HG03521 (cell line): ENCODE measurements at regions not wholly inside any gene's neighbourhood (a gene's known extent, or its start where the extent isn't known, plus 50 kb on each side); places are given as distances from the start of the nearest gene placed in this dataset.
"Not testable (repeated sequence)": the region's sequence is repeated elsewhere in the genome, so short reads cannot be mapped to it uniquely, and the experiment has no call there.

Experiments used
- ATAC-seq: cut with Tn5 transposase; IDR thresholded peaks from one replicate; pipeline ENCODE4 v1.9.1; 2021; ENCODE audit warnings: mild to moderate bottlenecking, moderate library complexity; ENCODE audit not compliant: unreplicated experiment

DNA sequence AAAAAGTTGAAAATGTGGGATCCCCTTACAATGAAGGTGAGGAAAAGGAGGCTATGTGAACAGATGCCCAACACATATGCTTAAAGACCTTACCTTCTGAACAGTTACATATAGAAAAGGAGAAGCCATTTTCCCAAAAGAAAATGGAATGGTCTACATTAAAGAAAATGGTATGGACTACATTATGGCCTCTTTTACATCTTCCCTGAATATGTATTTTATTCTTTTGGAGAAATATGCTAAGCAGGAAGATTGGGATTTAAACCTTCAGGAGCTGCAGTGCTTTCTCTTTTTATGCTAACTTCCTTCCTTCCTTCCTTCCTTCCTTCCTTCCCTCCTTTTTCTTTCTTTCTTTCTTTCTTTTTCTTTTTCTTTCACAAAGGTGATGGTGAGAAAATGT, 155.4 kb downstream of the SEC23IP start:
- no peak for ATAC-seq

DNA sequence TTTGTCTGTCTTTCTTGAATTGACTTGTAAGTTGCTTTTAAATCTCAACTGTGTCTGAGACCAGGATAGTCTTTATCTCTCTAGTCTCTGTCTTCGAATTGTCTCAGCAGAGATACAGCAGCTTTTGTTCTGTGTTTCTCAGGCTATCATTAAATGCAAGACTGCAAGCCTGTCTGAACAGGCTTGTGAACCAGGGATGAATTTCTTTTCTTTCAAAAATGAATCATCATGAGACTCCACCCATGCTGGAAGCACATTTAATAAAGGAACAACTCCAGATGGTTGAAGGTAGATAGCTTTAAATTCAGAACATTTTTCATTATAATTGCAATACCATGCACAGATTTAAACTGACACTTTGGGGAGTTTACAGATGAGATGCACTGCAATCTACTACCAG, 155.9 kb downstream of the SEC23IP start:
- no peak for ATAC-seq

DNA sequence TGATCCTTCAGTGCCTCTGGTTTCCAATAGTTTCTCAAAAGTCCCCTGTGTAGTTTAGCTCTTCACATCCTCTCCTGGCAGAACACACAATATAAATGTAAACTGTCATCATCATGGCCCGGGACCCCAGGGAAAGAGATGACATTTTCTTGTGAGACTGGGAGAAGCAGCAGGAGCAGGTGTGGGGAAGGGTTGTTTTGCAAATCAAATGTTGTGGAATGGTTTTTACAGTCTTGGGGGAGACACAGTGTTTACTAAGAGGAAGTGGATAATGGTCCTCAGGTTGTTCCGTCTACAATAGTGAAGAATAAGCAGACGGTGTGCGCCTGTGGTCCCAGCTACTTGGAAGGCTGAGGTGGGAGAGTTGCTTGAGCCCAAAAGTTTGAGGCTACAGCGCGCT, 159.1 kb downstream of the SEC23IP start:
- ATAC-seq, result no peak

DNA sequence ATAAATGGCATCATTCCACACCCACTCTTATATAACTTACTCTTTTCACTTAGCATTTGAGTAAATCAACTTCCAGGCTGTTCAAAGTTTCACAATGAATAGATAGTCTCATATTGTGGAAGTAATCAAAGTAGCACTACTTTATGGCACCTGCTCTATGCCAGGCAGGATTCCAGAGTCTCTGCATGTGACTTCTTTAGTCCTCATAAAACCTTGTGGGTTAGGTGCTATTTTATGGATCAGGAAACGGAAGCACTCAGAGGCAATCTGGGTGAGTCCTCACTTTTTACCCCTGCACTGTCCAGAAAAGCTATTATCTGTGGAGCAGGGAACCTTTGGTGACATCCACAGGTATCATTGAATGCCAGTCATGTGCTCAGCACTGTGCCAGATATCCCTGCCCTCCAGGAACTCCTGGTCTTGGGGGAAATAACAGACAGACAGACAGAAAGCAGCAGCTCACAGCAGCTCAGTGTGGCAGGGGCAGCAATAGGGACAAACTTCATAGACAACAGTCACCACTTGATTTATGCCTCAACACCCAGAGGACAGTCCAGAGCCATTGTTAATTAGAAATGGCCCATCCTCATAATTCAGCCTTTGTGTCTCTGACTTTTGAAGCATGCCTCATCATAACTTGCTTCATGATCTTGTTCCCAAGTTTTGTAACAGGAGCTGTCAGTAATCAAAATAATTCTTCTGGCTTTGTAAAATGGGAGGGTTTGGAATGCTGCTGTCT, 160.6 kb downstream of the SEC23IP start:
- no peak for ATAC-seq

DNA sequence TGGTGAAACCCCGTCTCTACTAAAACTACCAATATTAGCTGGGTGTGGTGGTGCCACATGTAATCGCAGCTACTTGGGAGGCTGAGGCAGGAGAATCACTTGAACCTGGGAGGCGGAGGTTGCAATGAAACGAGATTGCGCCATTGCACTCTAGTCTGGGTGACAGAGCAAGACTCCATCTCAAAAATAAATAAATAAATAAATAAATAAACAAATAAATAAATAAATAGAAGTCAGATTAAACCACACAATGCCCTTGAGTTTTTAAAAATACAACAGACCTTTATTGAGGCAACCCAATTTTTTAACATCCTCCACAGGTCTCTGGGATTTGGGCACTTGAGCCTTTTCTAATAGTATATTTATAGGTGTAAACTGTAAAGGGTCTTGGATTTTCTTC, 167.3 kb downstream of the SEC23IP start:
- not testable (repeated sequence) for ATAC-seq

DNA sequence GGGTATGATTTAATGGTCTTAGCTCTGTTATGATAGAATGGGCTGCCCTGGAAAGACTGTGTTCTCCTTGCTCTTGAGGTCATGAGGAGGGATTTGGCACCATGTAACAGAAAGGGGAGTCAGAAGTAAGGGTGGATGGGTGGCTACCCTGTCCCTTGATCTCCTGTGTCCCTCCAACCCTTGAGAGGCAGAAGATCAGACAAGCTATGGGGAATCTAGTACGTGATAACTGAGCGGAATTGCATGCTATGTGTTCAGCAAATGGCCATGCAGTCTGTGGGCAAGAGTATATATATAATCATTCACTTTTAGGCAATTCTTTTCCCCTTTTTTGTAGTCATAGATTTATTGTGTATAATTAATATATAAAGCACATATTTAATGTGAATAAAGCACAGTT, 174.9 kb downstream of the SEC23IP start:
- no peak for ATAC-seq

DNA sequence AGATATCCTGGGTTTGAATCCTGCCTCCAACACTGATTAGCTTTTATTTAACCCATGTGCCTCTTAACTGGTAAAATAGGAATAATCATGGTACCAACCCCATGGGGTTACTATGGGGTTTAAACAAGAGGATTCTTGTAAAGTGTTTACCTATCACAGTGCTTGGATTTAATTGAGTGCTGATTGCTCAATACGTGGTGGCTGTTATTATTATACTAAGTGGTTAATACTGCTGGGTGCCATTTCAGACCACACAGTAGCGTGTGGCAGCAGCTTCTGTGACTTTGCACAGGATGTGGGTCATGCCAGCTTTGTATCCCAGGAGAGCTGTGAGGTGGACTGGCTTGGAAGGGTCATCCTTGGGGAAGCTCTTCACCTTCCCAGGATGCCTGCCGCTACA, 177.2 kb downstream of the SEC23IP start:
- ATAC-seq, result no peak

DNA sequence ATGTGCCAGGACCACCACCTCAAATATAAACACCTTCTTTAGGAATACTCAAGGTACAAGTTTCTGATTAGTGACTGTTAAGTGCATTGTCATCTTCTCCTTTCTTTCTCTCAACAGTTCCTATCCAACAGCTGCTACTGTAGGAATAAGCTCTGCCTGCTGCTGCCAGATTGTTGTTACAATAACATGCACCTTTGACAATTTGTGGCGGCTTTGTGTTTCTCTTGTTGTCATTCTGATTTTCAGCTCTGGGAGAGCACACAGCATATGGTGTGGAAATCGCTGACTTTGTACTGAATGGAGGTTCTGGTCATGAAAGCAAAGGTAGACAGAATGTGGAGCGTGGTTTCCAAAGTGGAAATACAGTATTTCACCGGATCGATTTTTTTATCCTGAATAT, 182.8 kb downstream of the SEC23IP start:
- no peak for ATAC-seq

DNA sequence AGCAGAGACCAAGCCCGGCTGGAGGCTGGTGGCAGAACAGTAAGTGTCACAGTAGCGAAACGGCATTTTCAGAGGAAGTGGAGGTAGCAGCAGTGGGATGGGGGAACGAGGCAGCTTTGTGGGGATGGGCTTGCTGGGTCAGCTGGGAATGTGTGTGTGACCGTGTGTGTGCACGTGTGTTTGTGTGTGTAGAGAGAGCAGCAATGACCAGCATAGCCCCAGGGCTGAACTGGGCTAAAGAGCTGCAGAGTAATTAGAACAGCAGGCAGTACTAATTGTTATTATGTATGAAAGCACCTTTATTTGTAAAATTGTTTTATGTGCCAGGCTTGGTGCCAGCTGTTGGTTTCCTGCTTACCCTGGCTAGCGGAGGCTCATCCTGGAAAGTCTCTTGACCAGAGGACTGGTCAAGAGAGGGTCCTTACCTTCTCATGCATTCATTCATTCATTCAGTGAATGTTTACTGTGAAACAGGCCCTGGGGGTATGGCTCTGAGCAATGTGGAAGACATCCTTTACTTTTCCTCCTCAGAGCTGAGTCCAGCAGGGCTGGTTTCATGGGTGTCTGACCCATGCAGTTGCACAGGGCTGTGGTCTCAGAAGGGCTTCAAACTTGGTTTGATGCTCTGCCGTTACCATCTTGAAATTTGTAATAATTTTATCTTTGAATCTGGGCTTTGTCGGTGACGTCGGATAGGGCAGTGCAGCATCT, 184.6 kb downstream of the SEC23IP start:
- ATAC-seq, result no peak

DNA sequence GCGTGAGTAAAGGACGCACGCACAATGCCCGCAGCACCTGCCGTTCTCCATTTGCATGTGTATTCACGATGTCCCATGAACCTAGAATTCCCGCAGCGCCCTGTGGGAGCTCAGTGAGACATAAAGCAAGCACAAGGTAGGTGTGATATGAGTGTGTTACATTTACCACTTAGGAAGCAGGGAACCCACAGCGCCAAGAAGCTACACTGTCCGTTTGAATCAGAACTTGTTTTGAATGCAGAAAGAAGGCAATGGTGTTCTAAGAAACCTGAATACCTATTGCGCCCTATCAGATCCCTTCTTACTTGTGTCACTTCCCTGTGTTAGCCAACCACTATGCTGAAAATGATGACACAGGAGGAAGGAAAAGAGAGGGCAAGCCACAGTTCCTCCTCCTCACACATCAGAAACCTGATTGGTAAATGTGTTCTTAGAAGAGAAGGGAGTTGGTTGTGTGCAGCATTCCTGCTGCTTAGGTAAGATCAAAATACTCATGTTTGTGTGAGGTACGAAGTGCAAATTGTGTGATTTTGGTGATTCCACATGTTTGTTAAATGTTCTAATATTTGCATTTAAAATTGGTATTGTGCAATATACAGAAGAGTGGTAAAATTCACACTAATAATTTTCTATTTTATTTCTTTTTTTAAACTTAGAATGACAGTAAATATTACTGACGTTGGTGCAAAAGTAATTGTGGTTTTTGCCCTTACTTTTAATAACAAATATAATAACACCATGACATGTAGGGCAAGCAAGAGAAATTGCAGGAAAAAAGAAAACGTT, 185.4 kb downstream of the SEC23IP start:
- ATAC-seq, result no peak

DNA sequence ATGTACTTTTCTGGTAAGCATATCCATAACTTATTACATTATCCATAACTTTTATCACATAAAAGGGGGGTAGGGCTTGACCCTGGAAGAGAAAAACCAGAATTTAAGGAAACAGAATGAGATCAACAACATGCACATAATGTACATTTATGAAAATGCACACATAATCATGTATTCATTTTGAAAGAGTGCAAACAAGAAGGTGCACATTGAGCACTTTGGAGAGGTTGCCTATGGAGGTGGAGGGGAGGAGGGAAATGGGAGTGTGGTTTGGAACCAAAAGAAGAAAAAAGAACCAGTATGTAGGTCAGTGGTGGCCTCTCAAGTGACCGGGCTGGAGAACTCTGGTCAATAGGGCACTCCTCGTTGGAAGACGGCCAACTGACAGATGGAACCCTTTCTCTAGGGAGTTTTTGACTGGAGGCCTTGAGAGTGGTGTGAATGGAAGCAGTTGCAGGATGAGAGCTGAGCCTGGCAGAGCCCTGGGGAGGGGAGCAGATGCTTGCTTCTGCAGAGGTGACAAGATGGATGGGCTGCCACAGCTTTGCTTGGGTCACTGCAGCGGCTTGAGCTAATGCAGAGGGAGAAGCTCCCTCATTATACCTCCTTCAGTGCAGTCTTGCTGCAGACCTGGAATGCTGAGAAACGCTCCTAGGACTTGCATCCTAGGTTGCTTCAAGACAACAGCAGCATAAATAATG, 192.7 kb downstream of the SEC23IP start:
- ATAC-seq, result no peak

DNA sequence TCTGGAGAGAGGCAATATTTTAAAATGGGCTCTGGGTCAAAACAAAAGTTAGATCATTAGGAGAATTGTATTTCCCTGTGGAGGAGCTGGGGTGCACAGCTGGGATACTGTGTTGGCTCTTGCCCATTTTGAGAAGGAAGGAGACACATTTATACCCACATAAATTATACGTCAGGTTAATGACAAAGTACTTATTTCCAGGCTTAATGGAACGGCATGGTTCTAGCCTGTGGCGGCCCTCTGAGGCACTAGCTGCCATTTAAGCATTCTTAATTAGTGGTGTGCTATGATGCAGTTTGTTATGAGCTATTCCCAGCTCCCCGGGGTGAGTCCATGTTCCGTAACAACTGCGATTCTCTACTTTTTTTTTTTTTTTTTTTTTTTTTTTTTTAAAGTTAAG, 193.5 kb downstream of the SEC23IP start:
- ATAC-seq, result no peak

DNA sequence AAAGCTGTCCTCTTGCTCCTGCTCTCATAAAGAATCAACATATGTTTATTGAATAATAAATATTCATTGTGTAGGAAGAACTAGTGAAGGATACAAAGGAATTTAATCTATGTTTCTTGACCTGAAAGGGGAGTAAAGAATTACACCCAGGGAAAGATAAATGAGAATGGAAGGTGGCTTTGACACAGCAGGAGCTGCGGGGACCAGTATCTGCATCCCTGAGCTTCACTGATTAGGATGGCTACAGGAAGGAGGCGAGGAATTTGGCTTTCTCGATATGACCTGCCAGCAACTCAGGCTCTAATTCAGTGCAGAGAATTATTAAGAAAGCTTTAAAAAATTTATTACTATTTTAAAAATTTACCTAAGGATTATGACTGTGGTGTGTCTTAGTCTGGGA, 194.6 kb downstream of the SEC23IP start:
- no peak for ATAC-seq

DNA sequence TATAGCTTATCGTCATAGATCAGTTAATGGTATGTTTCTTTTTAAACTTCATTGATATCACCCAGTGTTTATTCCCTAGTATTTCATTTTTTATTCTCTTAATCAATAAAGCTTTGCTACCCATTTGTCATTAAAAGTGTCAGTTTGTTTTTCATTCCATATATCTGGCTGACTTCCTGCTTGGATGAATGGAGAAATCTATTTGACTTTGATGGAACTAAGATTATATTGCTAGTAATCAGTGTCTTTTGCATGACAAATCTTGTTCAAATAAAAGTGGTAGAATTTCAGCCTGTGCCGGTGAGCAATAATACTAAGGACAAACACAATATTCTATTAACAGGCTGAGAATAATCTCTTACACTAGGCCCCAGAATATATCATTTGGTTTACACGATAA, 203.3 kb downstream of the SEC23IP start:
- ATAC-seq, result no peak

DNA sequence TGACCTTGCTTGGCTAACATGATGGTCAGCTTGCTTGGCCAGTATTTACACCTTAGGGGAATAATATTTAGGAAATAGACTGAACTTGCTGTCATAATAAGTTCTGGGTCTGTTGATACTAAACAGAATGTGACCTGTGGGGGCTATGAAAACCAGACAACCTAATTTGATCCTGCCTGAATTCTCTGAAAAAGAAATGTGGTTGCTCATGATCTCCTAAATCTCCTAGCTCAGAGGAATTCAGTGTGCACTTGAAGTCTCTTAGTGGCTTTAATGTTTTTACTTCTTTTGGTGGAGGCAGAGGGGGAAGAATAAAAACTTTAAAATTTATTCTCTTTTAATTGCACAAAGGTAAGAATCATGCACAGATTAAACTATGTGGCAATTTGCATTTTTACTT, 205.2 kb downstream of the SEC23IP start:
- ATAC-seq, result no peak

DNA sequence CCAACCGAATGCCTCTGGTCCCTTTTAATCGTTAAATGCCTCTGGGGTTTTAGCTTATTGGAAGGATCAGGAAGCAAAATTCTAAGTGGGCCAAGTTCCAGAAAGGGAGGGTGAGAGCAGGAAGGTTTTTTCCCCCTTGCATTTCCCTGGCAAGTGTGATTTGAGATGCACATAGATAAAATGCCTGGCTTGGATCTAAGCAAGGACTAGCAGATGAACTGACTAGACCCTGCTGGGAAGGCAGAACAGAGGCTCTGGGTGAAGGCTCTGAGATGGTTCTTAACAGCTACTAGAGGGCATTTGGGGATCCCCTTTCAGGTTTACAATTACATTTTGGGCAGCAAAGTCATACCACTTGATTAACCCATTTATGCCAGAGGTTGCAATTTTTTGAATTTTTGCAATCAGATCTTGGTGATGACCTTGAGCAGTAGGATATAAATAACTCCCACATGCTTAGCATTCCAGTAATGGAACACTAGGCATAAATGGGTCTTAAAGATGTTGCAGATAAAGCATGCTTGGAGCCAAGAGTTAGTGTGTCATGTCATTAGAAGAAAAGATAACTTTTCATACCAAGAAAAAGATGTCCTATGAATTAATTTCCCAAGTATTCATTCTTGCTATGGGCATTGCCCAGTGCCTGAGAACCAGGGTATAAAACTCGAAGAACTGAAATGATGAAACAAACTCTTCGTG, 205.9 kb downstream of the SEC23IP start:
- ATAC-seq, result no peak

DNA sequence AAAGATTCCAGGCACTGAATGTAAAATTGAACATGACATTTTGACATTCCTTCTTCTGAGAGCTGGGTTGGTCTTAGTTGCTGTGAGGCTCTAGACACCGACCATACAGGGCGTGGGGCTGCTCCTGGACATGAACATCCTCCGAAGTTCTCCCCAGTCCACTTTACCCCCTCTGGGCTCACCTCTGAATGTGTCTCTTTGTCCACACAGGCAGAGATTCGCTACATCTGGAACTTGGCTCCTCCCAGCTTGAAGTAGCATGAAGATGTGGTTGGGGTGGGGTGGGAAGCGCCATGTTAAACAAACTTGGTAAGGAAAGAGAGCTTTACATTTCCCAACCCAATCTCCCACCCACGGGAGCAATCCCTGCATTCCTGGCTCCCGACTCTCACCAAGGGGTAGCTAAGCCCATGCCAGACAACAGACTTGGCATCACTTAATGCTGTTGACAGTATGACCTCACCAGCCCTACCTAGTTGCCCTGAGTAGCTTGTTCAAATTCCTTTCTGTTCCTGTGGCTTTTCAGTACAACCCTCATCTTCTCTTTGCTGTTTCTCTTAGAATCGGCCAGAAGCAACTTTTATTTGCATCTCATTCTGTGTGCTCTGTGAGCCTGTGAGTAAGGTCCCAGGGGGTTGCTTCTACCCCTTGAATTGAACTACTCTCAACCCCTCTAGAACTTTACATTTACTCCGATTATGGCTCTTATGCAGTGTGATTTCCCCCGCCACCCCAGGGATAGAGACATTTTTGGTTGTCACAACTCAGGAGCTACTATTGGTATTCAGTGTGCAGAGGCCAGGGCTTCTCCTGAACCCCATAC, 211.4 kb downstream of the SEC23IP start:
- ATAC-seq, result no peak

DNA sequence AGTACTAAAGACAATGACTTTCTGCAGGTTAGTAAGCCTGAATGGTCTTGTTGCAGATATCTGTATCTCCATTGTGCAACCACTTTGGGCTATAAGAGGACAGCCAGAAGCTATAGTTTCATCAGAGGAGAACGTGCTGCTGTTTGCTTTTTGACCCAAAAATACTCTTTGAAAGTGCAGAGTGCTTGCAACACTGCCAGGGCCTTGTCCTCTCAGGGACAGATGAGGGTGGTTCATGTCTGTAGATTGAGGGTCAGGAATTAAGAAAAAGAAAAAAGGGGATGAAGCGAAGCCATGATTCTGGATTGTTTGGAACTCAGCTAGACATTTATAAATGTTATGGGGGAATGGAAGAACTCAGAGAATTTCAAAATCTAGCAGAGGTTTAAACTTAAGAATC, 212.5 kb downstream of the SEC23IP start:
- no peak for ATAC-seq

DNA sequence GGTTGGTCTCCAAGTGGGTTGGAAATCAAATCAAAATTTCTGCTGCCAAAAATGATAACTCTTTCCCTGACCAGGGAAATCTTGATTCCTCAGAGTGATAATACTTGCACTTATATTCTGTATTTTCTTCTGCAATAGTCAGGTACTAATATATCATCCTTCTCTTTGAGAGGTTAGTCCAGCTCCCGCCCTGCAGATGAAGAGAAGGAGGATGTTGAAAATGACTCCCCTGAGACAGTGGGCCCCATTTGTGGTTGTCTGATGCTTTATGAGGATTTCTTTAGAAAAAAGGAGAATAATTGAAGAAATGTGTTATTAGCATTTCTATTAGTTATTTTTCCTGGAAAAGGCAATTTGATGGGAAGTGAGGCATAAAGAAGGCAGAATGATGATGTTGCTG, 213.0 kb downstream of the SEC23IP start:
- no peak for ATAC-seq

DNA sequence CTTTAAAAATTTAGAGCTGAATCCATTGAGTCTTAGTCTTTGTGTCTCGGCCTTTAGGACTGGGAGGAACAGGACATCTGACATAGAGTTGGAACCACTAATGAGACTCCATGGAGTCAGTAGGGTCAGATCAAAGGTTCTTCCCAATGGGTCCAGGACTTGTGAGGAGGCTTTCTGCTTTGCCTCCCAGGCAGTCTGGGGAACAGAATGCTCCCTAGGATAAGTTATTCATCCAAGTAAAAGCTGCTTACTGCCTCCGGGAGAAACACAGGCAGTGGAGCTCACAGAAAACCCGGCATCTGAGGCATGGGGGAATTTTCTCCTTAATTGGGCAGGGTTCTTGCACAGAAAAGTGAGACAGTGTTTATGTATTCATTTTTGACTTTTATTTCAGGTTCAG, 216.4 kb downstream of the SEC23IP start:
- no peak for ATAC-seq
